HTR-8/SVneo (cell line): ENCODE measurements at regions not wholly inside any gene's neighbourhood (a gene's known extent, or its start where the extent isn't known, plus 50 kb on each side); places are given as distances from the start of the nearest gene placed in this dataset.

Source experiments
- DNase-seq: peaks from one replicate; pipeline ENCODE4 v3.0.0; 2011; ENCODE audit warnings: low spot score, mixed read lengths; ENCODE audit not compliant: insufficient read length
- FAIRE-seq: peaks from 2 replicates; lab custom pipeline; 2011; peaks lifted over from hg19 to GRCh38; lab: Jason Lieb, UNC

DNA sequence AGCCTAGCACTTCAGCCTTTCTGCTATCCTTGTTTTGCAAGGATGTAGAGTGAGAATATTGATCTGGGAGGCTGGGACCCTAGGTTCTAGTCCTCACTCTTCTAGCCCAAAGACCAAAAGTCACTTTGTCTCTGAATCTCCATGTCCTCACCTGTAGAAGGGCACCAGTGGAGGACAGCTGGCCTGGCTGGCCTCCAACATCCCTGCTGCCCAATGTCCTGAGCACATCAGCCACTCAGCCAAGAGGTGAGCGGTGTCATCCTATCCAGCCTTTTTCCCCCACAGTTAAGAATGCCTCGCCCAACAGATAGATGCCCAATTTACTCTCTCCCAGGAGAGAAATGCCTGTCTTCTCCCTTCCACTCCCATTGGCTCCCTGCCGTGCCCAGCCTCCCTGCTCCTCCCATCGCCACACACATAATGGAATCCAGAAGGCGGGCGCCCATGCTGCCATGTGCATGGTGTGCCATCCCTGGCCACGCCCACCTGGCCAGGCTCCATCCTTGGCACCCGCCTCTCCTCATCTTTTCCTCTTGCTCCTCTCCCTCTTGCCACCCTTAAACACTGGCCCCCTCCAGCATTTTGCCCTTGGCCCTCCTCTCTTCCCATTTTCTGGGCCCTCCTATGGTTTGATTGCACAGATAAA lies 157.3 kb upstream of the SDK2 start:
- FAIRE-seq (no peak), DNase-seq (no peak)

DNA sequence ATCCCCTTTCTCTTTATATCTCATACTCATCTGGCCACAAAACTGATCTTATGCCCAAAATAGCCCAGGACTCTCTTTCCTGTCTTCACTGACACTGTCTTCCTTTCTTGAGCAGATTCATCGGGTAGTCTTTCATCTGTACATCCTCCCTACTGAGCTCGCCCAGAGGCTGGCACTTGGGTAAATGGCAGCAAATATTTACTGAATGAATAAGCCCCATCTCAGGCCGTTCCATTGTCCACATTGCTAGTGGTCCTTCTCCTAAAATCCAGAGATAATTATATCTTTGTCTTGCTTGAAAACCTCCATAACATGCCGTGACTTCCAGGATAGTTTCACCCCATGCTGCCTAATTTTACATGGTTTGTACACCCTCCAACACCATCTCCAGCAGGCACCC lies 158.1 kb upstream of the SDK2 start:
- DNase-seq (no peak), FAIRE-seq (no peak)

DNA sequence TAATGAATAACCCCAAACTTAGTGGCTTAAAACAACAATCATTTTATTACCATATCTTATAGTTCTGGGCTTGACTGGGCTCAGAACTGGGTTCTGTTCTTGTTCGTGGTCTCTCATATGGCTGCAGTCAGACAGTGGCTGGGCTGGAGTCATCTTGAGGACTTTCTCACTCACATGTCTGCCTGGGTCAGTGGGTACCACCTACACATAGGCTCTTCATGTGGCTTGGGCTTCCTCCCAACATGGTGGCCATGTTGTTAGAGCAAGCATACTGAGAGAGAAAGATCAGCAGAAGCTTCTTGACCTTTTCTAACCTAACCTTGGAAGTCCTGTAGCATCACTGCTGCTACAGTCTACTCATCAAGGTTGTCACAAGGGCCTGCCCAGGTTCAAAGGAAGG lies 158.6 kb upstream of the SDK2 start:
- no peak for FAIRE-seq

DNA sequence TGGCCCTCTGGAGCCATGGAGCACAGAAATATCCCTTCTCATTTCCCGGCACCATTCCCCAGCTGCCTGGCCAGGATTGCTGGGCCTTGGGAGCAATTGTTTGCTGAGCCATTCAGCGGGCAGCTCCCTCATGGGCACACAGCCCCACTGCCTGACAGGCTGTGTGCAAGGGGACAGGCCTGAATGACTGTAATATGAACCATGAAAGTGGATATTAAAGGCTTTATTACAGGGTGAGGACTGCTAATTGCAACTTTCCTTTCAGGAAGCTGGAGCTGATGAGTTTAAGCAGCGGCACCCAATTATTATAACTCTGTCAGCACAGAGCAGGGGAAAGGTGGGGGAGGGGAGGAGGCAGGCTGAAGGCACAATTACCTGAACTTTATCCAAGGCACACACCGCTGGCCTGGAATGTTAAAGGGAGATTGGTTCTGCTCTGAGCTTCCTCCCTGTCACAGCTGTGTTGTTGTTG lies 159.8 kb upstream of the SDK2 start:
- no peak for FAIRE-seq
- DNase-seq, result no peak

More for the DNA sequence above, 158.6 kb upstream of the SDK2 start:
- no peak for DNase-seq

- DNase-seq, result no peak
- no peak for FAIRE-seq
These were observed 162.5 kb upstream of the SDK2 start for GRCh38 chr17:73806768-73807167.

- DNase-seq, result no peak
- no peak for FAIRE-seq
These were observed 169.0 kb upstream of the SDK2 start for GRCh38 chr17:73813201-73813600.

GRCh38 chr17:73814075-73814474 lies 169.8 kb upstream of the SDK2 start:
- DNase-seq (no peak), FAIRE-seq (no peak)

DNA sequence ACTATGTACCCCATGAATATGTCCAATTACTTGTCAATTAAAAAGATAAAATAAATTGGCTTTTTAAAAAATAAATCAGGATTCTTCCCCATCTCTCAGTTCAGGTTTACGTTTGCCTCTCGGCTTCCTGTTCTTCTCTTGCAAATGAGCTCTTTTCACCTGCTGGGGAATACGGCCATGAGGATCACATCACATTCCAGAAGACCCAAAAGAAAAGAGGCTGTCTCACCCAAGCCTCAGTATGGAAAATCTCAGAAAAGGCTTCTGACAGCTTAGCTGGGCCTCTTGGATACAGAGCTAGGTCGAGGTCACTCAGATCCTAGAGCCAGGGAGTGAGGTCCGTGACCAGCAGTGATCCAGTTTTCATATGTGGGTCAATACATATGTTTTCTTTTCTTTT lies 171.2 kb upstream of the SDK2 start:
- no peak for FAIRE-seq
- no peak for DNase-seq

DNA sequence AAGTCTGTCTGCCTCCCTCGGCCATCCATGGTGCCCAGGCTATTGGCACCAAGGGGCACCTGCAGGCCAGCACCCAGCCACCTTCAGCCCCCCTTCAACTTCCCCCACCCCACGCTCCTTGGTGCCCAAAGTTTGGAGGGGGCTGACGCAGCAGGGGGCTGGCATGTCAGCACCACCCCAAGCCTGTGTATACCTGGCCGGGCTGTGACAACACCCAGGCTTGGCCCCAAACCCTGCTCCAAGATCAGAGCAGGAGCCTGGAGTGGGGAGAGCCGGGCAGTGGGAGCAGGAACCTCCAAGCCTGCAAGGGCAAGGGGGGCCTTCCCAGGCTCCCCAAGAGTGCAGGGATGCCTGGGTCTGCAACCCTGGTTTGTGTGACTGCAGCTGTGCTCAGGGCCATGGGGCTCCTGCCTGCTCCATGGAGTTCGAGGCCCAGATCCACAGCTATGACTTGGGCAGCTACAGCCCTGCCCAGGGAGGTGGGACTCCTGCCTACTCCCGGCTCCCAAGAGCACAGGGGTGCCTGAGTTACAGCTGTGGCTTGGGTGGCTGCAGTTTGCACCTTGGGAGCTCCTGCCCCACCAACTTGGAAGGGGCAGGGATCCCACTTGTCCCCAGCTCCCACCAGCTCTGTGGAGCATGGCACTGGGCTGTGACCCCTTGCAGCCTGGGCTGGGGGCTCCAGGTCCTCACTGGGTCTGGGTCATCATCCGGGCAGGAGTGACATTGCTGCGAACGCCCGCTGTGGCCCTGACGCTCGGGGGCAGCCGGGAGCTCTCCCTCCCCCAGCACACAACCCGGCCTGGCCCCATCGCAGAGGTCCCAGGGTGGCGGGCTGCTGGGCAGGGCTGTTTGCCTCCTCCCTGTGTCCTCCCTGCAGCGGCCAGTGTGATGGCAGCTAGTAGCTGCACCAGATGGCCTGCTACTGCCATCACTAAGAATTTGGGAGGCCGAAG lies 175.5 kb upstream of the SDK2 start:
- DNase-seq (no peak), FAIRE-seq (no peak)

DNA sequence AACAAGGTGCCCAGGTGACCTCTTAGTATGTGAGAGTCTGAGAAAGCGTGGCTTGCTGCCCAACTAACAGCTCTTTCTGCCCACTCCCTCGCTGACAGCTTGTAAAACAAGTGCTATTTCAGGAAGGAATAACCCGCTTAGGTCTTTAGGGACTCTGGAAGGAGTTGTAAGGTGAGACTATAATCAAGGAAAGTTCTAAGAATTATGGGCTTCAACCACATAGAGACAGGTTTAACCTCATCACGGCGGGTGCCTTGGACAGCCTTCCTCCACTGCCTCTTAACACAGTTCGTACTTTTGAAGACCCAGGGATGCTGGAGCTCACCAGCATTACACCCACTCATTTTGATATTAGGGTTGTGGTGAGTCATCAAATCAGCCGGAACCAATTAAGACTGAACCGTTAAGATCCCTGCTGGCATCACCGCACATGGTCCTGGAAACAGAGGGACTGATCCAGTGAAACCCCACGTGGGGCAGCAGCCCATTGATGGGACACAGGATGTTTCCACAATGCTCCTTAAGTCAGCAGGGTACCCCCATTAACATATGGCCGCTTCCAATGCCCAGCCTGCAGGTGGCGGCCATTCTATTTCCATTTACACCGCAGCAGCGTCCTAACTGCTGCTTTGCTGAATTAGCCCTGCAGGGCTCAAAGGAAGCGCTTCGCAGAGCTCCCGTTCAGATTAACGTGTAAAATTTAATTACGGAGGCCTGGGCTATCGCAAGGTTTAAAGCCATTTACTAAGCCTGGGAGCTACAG lies 176.6 kb upstream of the SDK2 start:
- FAIRE-seq (no peak), DNase-seq (no peak)

- no peak for FAIRE-seq
- no peak for DNase-seq
These were observed 177.4 kb upstream of the SDK2 start for GRCh38 chr17:73821665-73822064.

GRCh38 chr17:73822371-73822770 lies 178.1 kb upstream of the SDK2 start:
- no peak for FAIRE-seq
- DNase-seq, result no peak

DNA sequence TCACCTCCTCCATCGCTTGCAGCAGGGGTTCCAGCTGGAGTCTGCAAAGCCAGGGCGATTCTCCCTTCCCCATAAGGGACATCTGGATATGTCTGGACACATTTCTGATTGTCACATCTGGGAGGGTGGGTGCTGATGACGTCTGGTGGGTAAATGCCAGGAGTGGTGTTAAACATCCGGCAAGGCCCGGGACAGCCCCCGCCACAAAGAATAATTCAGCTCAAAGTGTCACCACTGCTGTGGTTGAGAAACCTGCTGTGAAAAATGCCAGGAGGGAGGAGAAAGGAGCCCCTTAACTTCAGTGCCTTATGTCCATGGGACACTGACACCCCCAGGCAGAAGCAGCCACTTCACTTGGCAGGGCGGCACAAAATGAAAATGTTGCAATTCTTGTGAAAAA lies 179.4 kb upstream of the SDK2 start:
- DNase-seq (no peak), FAIRE-seq (no peak)

DNA sequence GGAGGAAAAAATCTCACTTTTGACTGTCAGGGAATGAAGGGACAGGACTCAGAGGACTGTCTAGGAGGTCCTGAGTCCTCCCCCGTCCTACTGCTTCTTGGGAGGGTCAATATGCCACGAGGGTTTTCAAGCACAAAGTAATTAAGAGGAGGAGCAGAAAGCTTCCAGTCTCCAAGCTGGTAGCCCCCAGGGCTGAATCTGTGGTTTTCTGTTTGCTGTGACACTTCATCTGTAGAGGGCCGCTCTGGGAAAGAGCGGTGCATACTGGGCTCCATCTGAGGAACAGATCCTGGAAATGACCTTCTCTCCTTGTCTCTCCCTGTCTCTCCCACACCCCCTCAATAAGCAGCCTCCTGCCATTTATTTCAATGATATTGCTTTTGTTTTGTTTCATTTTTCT lies 180.1 kb upstream of the SDK2 start:
- no peak for FAIRE-seq
- DNase-seq, result no peak

DNA sequence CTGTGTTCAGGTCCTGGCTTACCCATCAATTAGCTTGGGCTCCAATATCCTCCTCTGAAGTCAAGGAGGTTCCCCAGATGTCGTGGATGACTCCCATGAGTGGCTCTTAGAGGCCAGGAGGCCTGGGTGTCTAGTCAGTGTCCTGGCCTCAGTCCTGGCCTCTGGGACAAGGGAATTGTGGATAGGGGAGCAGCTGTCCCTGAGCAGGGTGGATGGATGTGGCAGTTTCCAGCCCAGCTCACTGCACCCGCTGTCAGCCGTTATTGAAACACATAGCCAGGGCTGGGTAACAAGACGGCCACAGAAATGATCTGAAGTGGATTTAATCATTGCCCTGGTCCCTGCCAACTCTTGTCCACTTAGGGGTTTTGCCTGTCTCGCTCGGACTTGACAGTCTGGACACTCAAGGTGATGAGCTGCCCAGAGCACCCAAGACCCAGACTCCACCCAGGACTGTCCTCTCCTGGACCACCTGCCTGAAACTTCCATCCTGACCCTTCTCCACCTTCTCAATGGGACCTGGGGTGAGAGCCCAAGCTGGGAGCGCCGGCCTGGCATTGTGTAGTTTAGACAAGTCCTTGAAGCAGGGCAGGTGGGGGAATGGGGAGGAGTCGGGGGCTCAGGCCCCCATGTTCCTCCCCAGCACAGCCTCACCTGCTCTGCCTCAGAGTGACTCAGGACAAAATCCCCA lies 182.1 kb upstream of the SDK2 start:
- FAIRE-seq (no peak), DNase-seq (no peak)

DNA sequence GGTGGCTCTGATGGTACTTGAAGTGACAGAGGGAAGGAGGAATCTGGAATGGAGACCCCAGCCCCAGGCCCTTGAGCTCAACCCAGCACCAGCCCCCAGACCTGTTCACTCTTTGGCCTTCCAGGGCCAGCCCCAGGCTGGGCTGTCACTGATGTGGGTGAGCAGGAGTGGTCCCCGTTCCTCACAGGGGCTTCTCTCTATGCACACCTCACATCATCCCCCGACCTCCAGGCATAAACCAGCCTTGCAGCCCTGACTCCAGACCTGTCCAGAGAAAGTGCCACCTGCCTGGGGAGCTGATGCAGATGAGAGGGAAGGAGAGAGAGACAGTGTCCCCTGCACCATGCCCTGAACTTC lies 182.6 kb upstream of the SDK2 start:
- FAIRE-seq (no peak), DNase-seq (no peak)

DNA sequence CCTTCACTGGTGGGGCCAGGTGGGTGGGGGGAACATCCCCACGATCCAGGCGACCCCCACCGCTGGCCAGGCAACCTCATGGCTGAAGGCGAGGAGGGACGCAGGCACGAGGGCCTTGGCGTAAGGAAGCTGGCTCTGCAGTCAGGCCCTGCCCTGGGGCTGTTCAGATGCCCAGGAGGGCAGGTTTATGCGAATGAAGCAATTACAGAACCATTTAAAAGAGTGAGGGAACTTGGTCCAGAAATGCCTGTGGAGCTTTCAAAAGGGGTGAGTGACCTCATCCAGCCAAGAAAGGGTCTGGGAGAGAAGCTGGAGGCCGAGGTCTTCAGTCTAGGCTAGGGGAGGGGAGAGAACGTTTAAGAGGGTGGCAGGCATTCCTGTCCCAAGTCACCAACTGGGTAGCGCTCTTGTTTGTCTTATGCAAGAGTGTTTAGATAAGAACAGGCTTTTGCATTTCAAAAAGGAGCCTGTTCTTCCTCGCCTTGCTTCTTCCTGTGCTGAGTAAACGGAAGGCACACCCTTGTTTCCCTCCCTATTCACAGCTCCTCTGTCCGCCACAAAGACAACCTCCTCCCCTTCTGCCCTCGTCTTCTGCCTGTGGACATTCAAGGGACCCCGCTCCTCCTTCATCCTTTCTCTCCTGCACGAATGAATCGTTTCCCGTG lies 183.5 kb upstream of the SDK2 start:
- FAIRE-seq, result no peak
- DNase-seq, result no peak

DNA sequence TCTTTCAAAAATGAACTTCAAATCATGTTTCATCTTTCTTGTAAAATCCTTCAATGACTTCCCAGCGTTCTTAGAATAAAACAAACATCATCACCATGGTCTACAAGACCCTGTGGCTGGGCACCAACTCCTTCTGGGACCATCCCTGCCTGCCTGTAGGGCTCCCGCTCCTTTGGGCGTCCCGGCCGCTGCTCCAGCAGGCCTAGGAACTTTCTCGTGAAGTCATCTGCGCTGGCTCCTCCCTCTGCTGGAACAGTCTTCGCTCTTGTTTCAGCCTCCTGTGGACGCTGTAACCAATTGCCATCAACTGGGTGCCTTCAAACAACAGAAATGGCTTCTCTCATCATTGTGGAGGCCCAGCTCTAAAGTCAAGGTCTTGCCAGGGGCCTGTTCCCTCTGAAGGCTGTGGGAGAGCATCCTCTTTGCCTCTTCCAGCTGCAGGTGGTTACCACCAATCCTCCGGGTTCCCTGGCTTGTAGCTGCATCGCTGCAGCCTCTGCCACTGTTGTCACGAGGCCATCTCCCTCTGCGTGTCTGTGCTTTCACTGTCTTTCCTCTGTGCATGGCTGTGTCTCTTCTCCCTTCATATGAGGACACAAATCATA lies 185.5 kb upstream of the SDK2 start:
- no peak for DNase-seq

DNA sequence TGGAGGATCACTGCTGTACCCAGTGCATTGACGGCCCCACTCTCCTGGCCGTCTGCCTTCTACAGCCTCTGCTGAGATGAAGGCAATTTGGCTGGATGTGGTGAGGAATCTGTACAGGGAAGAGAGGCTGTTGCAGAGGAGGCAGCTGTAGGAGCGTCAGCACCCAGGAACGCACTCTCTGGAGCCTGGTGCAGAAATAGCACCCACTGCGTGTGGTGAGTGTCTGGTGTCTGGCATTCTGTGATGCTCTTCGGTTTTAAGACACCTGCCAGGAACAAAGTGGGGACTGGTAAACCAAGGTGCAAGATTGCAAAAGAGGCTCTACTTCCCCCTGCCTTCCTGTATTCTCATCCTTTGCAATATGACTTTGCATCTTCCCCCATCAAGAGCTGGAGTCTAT lies 187.5 kb upstream of the SDK2 start:
- FAIRE-seq (no peak), DNase-seq (no peak)

More for the DNA sequence above, 185.5 kb upstream of the SDK2 start:
- FAIRE-seq, result peak; percentile 20
